ENCODE measurements at regions not wholly inside any gene's neighbourhood (a gene's known extent, or its start where the extent isn't known, plus 50 kb on each side); places are given as distances from the start of the nearest gene placed in this dataset.
A peak's percentile ranks its signal among the peaks of the same experiment; 100 is the strongest.

DNA sequence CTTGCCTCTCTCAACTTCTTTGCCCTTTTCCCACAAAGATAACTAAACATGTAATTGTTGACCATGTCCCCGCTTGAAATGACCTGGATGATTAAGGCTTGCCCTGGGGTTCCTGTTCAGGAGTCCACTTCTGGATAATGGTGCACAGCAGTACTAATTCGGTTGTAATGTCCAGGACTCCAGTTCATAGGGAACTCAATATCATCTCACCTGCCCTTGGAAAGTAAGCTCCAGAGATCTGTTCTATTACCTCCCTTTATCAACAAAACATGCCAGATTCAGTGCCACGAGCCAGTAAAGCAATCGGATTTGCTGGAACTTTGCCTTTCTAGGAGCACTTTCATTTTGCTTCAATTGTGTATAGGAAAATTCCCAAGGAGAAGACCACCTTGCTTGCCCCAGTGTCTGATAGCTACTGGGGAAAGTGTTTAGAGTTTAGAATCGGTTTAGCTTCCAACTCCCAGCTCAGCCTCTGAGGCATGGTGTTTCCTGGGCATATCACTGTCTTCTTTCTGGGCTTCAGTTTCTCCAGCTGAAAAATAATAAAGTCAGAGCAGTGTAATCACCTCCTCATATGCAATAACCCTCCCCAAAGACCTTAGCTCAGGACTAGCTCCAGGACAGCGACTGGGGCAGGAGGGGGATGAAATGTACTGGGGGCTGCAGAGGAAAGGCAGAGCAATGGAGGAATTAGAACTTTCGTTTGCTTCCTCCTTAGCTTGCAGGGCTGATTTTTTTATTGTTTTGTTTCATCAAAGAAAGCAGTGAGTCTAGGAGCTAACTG is 162.6 kb upstream of the CYRIA start:
- TF ChIP-seq POLR2AphosphoS5 (IDR thresholded peaks at IDR 0.05; ENCODE audit: low read depth) (no peak), ZNF114 (CRISPR knock-in tag; IDR thresholded peaks at IDR 0.05) (no peak), JUNB (IDR thresholded peaks at IDR 0.05; ENCODE audit: unreplicated experiment) (no peak), EZH2 (IDR thresholded peaks at IDR 0.05; ENCODE audit: low read depth, unreplicated experiment) (no peak), EZH2phosphoT487 (IDR thresholded peaks at IDR 0.05; ENCODE audit: unreplicated experiment) (no peak), CREB1 (CRISPR knock-in tag; IDR thresholded peaks at IDR 0.05; ENCODE audit: low read depth) (no peak)
- TF ChIP-seq, protein P1, sequence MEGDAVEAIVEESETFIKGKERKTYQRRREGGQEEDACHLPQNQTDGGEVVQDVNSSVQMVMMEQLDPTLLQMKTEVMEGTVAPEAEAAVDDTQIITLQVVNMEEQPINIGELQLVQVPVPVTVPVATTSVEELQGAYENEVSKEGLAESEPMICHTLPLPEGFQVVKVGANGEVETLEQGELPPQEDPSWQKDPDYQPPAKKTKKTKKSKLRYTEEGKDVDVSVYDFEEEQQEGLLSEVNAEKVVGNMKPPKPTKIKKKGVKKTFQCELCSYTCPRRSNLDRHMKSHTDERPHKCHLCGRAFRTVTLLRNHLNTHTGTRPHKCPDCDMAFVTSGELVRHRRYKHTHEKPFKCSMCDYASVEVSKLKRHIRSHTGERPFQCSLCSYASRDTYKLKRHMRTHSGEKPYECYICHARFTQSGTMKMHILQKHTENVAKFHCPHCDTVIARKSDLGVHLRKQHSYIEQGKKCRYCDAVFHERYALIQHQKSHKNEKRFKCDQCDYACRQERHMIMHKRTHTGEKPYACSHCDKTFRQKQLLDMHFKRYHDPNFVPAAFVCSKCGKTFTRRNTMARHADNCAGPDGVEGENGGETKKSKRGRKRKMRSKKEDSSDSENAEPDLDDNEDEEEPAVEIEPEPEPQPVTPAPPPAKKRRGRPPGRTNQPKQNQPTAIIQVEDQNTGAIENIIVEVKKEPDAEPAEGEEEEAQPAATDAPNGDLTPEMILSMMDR (conservative IDR thresholded peaks at IDR 0.05; ENCODE audit: low read depth in 2 of 2) = no peak
- TF ChIP-seq, protein P2, sequence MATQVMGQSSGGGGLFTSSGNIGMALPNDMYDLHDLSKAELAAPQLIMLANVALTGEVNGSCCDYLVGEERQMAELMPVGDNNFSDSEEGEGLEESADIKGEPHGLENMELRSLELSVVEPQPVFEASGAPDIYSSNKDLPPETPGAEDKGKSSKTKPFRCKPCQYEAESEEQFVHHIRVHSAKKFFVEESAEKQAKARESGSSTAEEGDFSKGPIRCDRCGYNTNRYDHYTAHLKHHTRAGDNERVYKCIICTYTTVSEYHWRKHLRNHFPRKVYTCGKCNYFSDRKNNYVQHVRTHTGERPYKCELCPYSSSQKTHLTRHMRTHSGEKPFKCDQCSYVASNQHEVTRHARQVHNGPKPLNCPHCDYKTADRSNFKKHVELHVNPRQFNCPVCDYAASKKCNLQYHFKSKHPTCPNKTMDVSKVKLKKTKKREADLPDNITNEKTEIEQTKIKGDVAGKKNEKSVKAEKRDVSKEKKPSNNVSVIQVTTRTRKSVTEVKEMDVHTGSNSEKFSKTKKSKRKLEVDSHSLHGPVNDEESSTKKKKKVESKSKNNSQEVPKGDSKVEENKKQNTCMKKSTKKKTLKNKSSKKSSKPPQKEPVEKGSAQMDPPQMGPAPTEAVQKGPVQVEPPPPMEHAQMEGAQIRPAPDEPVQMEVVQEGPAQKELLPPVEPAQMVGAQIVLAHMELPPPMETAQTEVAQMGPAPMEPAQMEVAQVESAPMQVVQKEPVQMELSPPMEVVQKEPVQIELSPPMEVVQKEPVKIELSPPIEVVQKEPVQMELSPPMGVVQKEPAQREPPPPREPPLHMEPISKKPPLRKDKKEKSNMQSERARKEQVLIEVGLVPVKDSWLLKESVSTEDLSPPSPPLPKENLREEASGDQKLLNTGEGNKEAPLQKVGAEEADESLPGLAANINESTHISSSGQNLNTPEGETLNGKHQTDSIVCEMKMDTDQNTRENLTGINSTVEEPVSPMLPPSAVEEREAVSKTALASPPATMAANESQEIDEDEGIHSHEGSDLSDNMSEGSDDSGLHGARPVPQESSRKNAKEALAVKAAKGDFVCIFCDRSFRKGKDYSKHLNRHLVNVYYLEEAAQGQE (IDR thresholded peaks at IDR 0.05; ENCODE audit: unreplicated experiment) = peak; percentile 31

Measured in GM23338 (cell line).